ENCODE measurements at regions not wholly inside any gene's neighbourhood (a gene's known extent, or its start where the extent isn't known, plus 50 kb on each side); places are given as distances from the start of the nearest gene placed in this dataset.

- 35 to 52% methylated on average over 3 of the region's 3 CpGs for WGBS, 2 donors
- H3K27ac ChIP-seq: no peak overlapping the region
These were observed 271.7 kb upstream of the ADGRL2 start for GRCh38 chr1:81529014-81529413.

DNA sequence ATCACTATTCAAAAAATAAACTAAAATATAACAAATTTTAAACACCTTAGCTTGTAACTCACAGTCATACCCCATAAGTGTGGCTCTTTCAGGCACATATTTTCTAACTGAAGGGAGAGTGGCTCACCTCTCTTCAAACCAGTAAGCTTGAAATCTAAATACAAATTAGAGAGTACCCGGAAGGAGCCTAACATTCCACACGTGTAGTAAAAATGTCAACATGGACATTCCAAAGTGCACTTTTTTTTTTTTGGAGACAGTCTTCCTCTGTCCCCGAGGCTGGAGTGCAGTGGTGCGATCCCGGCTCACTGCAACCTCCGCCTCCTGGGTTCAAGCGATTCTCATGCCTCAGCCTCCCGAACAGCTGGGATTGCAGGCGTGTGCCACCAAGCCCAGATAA lies 275.6 kb upstream of the ADGRL2 start:
- Histone ChIP-seq H3K27ac (no peak overlapping the region), H3K4me3 (no peak overlapping the region), H3K36me3 (ENCODE audit: low read depth, missing control alignments) (no peaks in the 10 kb centered on the region), H3K27me3 (no peaks in the 10 kb centered on the region), H3K4me1 (no peaks in the 10 kb centered on the region), H3K9me3 (no peaks in the 10 kb centered on the region)
- no peak for DNase-seq
- 79 to 83% methylated on average over 9 of the region's 9 CpGs for whole genome bisulfite sequencing, 2 donors
- intact Hi-C loops (cut with DNase I; ENCODE audit: low total_unique reads): no loop called here
- no peak for TF ChIP-seq POLR2A (IDR thresholded peaks at IDR 0.05)
- no peak for TF ChIP-seq CTCF (IDR thresholded peaks at IDR 0.05)

More at GRCh38 chr1:81529014-81529413, 271.7 kb upstream of the ADGRL2 start:
- intact Hi-C loops (cut with DNase I; ENCODE audit: low total_unique reads): no loop called here
- no peaks in the 10 kb centered on the region for H3K9me3 ChIP-seq
- TF ChIP-seq POLR2A (IDR thresholded peaks at IDR 0.05) (no peak), CTCF (IDR thresholded peaks at IDR 0.05) (no peak)
- H3K4me1 ChIP-seq: no peaks in the 10 kb centered on the region
- H3K4me3 ChIP-seq: no peak overlapping the region
- DNase-seq: no peak
- no peaks in the 10 kb centered on the region for H3K27me3 ChIP-seq
- no peaks in the 10 kb centered on the region for H3K36me3 ChIP-seq (ENCODE audit: low read depth, missing control alignments)

DNA sequence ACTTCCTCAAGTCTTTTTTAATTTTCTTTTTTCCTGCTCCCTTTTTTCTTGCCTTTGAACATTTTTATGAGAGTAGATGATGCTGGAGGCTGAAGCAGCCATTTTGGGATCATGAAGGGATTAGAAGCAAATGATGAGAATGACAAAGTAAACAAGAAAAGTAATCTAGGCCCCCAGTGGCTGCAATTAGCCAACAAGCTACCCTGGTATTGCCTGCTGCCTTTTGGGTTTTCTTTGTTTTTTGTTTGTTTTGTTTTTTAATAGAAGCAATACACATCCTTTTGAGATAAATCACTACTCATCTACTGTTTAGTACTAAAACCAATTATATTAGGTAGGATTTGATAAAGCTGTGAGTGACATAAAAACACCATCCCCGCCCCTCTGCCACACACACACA lies 280.7 kb upstream of the ADGRL2 start:
- 95 to 100% methylated on average over 1 of the region's 1 CpG for WGBS, 2 donors
- Histone ChIP-seq H3K9me3 (no peaks in the 10 kb centered on the region), H3K27me3 (no peaks in the 10 kb centered on the region), H3K36me3 (ENCODE audit: low read depth, missing control alignments) (no peaks in the 10 kb centered on the region), H3K4me1 (no peaks in the 10 kb centered on the region), H3K27ac (no peak overlapping the region), H3K4me3 (no peak overlapping the region)
- no peak for DNase-seq
- intact Hi-C loops (cut with DNase I; ENCODE audit: low total_unique reads): no loop called here
- TF ChIP-seq CTCF (IDR thresholded peaks at IDR 0.05): no peak
- no peak for TF ChIP-seq POLR2A (IDR thresholded peaks at IDR 0.05)

GRCh38 chr1:81517987-81518386 lies 282.7 kb upstream of the ADGRL2 start:
- Histone ChIP-seq H3K9me3 (no peaks in the 10 kb centered on the region), H3K4me3 (no peak overlapping the region), H3K27me3 (no peaks in the 10 kb centered on the region), H3K4me1 (no peaks in the 10 kb centered on the region), H3K36me3 (ENCODE audit: low read depth, missing control alignments) (no peaks in the 10 kb centered on the region), H3K27ac (no peak overlapping the region)
- 55 to 68% methylated on average over 8 of the region's 8 CpGs for WGBS, 2 donors
- no peak for DNase-seq
- intact Hi-C loops (cut with DNase I; ENCODE audit: low total_unique reads): no loop called here
- no peak for TF ChIP-seq CTCF (IDR thresholded peaks at IDR 0.05)
- no peak for TF ChIP-seq POLR2A (IDR thresholded peaks at IDR 0.05)

- no peak for TF ChIP-seq POLR2A (IDR thresholded peaks at IDR 0.05)
- TF ChIP-seq CTCF (IDR thresholded peaks at IDR 0.05): no peak
- H3K36me3 ChIP-seq (ENCODE audit: low read depth, missing control alignments): no peaks in the 10 kb centered on the region
- H3K9me3 ChIP-seq: no peaks in the 10 kb centered on the region
- WGBS, 2 donors: 69 to 77% methylated on average over 2 of the region's 2 CpGs
- no peak overlapping the region for H3K4me3 ChIP-seq
- H3K27ac ChIP-seq: no peak overlapping the region
- H3K27me3 ChIP-seq: no peaks in the 10 kb centered on the region
- DNase-seq: no peak
- intact Hi-C loops (cut with DNase I; ENCODE audit: low total_unique reads): no loop called here
- no peaks in the 10 kb centered on the region for H3K4me1 ChIP-seq
These were observed 286.9 kb upstream of the ADGRL2 start for GRCh38 chr1:81513796-81514354.
